ENCODE measurements at regions not wholly inside any gene's neighbourhood (a gene's known extent, or its start where the extent isn't known, plus 50 kb on each side); places are given as distances from the start of the nearest gene placed in this dataset.
"Not testable (repeated sequence)": the region's sequence is repeated elsewhere in the genome, so short reads cannot be mapped to it uniquely, and the experiment has no call there.

- no peaks in the 10 kb centered on the region for H3K9me3 ChIP-seq (ENCODE audit: low read depth, low read length)
- H3K9ac ChIP-seq (ENCODE audit: insufficient read length), result no peak overlapping the region
- no peak overlapping the region for H3K27ac ChIP-seq
- no peaks in the 10 kb centered on the region for H3K36me3 ChIP-seq (ENCODE audit: insufficient read depth, low read length)
- H3K4me3 ChIP-seq, result no peak overlapping the region
- DNase-seq (ENCODE audit: low read depth, low spot score), result no peak
- TF ChIP-seq FOXP2 (optimal IDR thresholded peaks at IDR 0.05; ENCODE audit: control extremely low read depth, extremely low read length, insufficient read depth) (no peak), EZH2 (IDR thresholded peaks at IDR 0.05) (no peak), POLR2AphosphoS5 (IDR thresholded peaks at IDR 0.05; ENCODE audit: borderline replicate concordance, low read depth, low read length) (no peak)
Measured at GRCh38 chr12:114030451-114030850, 64.3 kb upstream of the RBM19 start.

GRCh38 chr12:114026805-114027204, 60.7 kb upstream of the RBM19 start:
- Histone ChIP-seq H3K9me3 (ENCODE audit: low read depth, low read length) (no peaks in the 10 kb centered on the region), H3K9ac (ENCODE audit: insufficient read length) (no peak overlapping the region), H3K27ac (no peak overlapping the region), H3K4me3 (no peak overlapping the region), H3K36me3 (ENCODE audit: insufficient read depth, low read length) (no peaks in the 10 kb centered on the region)
- no peak for DNase-seq (ENCODE audit: low read depth, low spot score)
- TF ChIP-seq FOXP2 (optimal IDR thresholded peaks at IDR 0.05; ENCODE audit: control extremely low read depth, extremely low read length, insufficient read depth) (no peak), POLR2AphosphoS5 (IDR thresholded peaks at IDR 0.05; ENCODE audit: borderline replicate concordance, low read depth, low read length) (no peak), EZH2 (IDR thresholded peaks at IDR 0.05) (no peak)

GRCh38 chr12:114025935-114026334, 59.8 kb upstream of the RBM19 start:
- Histone ChIP-seq H3K27ac (no peak overlapping the region), H3K9me3 (ENCODE audit: low read depth, low read length) (no peaks in the 10 kb centered on the region), H3K4me3 (no peak overlapping the region), H3K36me3 (ENCODE audit: insufficient read depth, low read length) (no peaks in the 10 kb centered on the region), H3K9ac (ENCODE audit: insufficient read length) (no peak overlapping the region)
- no peak for DNase-seq (ENCODE audit: low read depth, low spot score)
- TF ChIP-seq EZH2 (IDR thresholded peaks at IDR 0.05) (no peak), POLR2AphosphoS5 (IDR thresholded peaks at IDR 0.05; ENCODE audit: borderline replicate concordance, low read depth, low read length) (no peak)

- not testable (repeated sequence) for H3K9ac ChIP-seq (ENCODE audit: insufficient read length); DNase-seq (ENCODE audit: low read depth, low spot score); H3K4me3 ChIP-seq; H3K27ac ChIP-seq; H3K9me3 ChIP-seq (ENCODE audit: low read depth, low read length); H3K36me3 ChIP-seq (ENCODE audit: insufficient read depth, low read length)
Measured at GRCh38 chr12:114022081-114022480, 56.0 kb upstream of the RBM19 start.

GRCh38 chr12:114018669-114019068, 52.5 kb upstream of the RBM19 start:
- TF ChIP-seq POLR2AphosphoS5 (IDR thresholded peaks at IDR 0.05; ENCODE audit: borderline replicate concordance, low read depth, low read length) (no peak), EZH2 (IDR thresholded peaks at IDR 0.05) (no peak), FOXP2 (optimal IDR thresholded peaks at IDR 0.05; ENCODE audit: control extremely low read depth, extremely low read length, insufficient read depth) (no peak)
- Histone ChIP-seq H3K4me3 (no peak overlapping the region), H3K27ac (no peak overlapping the region), H3K9me3 (ENCODE audit: low read depth, low read length) (no peaks in the 10 kb centered on the region), H3K9ac (ENCODE audit: insufficient read length) (no peak overlapping the region), H3K36me3 (ENCODE audit: insufficient read depth, low read length) (no peaks in the 10 kb centered on the region)
- no peak for DNase-seq (ENCODE audit: low read depth, low spot score)

Measured in SK-N-MC (cell line).